SU-DHL-6 (cell line): ENCODE measurements at regions not wholly inside any gene's neighbourhood (a gene's known extent, or its start where the extent isn't known, plus 50 kb on each side); places are given as distances from the start of the nearest gene placed in this dataset.

Source experiments
- CTCF ChIP-seq: fragments of 200-600 bp; sonication (generic); IDR thresholded peaks from one replicate; pipeline ENCODE4 v1.5.1; 2017; ENCODE audit warnings: antibody characterized with exemption, mild to moderate bottlenecking, low read length, moderate library complexity; ENCODE audit not compliant: insufficient read depth, poor library complexity, severe bottlenecking
- EZH2phosphoT487 ChIP-seq: fragments of 200-600 bp; sonication (generic), shearing (Covaris generic); conservative IDR thresholded peaks from 2 replicates; pipeline ENCODE4 v1.6.1; 2018; ENCODE audit warnings: mild to moderate bottlenecking, antibody characterized with exemption, low read length, moderate library complexity, mixed read lengths

GRCh38 chr5:159441441-159441840, 111.2 kb upstream of the IL12B start:
- TF ChIP-seq CTCF, result no peak
- TF ChIP-seq EZH2phosphoT487, result no peak
